Lower lobe of right lung (tissue), 2 donors: ENCODE measurements at regions not wholly inside any gene's neighbourhood (a gene's known extent, or its start where the extent isn't known, plus 50 kb on each side); places are given as distances from the start of the nearest gene placed in this dataset.

Experiments
- ATAC-seq, 2 donors: fragments of 200-7000 bp; cut with Tn5 transposase; one replicate each; pipeline ENCODE4 v1.9.1; 2020 to 2022; ENCODE audit warnings: mild to moderate bottlenecking in 2 of 2, moderate library complexity in 2 of 2
- DNase-seq: peaks from one replicate; pipeline ENCODE4 v3.0.0-alpha.2; 2020
- H3K27ac ChIP-seq: fragments of 200-600 bp; one replicate; pipeline ENCODE4 v1.8.0; 2022
- H3K27me3 ChIP-seq: fragments of 200-600 bp; one replicate; pipeline ENCODE4 v1.8.0; 2022; ENCODE audit warnings: low read depth
- H3K36me3 ChIP-seq: fragments of 200-600 bp; one replicate; pipeline ENCODE4 v1.8.0; 2022; ENCODE audit warnings: mild to moderate bottlenecking
- H3K4me1 ChIP-seq: fragments of 200-600 bp; one replicate; pipeline ENCODE4 v1.8.0; 2022
- H3K4me3 ChIP-seq: fragments of 200-600 bp; one replicate; pipeline ENCODE4 v1.8.0; 2022; ENCODE audit warnings: mild to moderate bottlenecking
- H3K9me3 ChIP-seq: fragments of 200-600 bp; one replicate; pipeline ENCODE4 v1.8.0; 2022
- intact Hi-C: fragments of 100-400 bp; cut with DNase I; formaldehyde crosslinking; loops from one replicate; pipeline ENCODE4 v1.11.0; 2022
- TF ChIP-seq, protein P1 (sequence below): fragments of 200-600 bp; IDR thresholded peaks from one replicate; pipeline ENCODE4 v1.8.0; 2022; ENCODE audit warnings: antibody characterized with exemption, mild to moderate bottlenecking
- donor health status: DM: no; HTN: yes; CAD: no; lungs with severe emphysema.

GRCh38 chr5:103441523-103441922 is 121.1 kb downstream of the NUDT12 start:
- Histone ChIP-seq H3K9me3 (peaks cover 12% of the 10 kb centered on the region), H3K4me3 (no peak overlapping the region), H3K4me1 (no peaks in the 10 kb centered on the region), H3K27ac (no peak overlapping the region), H3K27me3 (no peaks in the 10 kb centered on the region), H3K36me3 (no peaks in the 10 kb centered on the region)
- no peak for ATAC-seq
- no peak for DNase-seq
- TF ChIP-seq, protein P1, sequence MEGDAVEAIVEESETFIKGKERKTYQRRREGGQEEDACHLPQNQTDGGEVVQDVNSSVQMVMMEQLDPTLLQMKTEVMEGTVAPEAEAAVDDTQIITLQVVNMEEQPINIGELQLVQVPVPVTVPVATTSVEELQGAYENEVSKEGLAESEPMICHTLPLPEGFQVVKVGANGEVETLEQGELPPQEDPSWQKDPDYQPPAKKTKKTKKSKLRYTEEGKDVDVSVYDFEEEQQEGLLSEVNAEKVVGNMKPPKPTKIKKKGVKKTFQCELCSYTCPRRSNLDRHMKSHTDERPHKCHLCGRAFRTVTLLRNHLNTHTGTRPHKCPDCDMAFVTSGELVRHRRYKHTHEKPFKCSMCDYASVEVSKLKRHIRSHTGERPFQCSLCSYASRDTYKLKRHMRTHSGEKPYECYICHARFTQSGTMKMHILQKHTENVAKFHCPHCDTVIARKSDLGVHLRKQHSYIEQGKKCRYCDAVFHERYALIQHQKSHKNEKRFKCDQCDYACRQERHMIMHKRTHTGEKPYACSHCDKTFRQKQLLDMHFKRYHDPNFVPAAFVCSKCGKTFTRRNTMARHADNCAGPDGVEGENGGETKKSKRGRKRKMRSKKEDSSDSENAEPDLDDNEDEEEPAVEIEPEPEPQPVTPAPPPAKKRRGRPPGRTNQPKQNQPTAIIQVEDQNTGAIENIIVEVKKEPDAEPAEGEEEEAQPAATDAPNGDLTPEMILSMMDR = no peak
- intact Hi-C loops = no loop called here

DNA sequence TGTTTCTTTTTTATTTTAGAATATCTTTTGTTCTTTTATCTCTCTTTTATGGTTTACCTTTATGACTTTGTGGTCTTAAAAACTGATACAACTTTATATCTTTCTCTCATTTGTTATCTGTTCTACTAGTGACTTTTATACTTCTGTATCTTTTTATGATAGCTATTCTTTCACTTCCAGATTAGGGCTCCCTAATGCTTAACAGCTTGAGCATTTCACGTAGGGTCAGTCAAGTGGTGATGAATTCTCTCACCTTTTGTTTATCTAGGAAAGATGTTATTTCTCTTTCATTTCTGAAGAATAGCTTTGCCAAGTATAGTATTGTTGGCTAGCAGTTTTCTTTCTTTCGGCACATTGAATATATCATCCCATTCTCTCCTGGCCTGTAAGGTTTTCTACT is 123.6 kb downstream of the NUDT12 start:
- Histone ChIP-seq H3K4me3 (no peak overlapping the region), H3K9me3 (peaks cover 12% of the 10 kb centered on the region), H3K27ac (no peak overlapping the region), H3K36me3 (no peaks in the 10 kb centered on the region), H3K27me3 (no peaks in the 10 kb centered on the region), H3K4me1 (no peaks in the 10 kb centered on the region)
- DNase-seq (no peak), ATAC-seq (no peak)
- TF ChIP-seq, protein P1 = no peak
- intact Hi-C loops = no loop called here

- no peaks in the 10 kb centered on the region for H3K27me3 ChIP-seq
- intact Hi-C loops = no loop called here
- DNase-seq (no peak), ATAC-seq (peak in 1 of 2 donors; percentile 17)
- peaks cover 12% of the 10 kb centered on the region for H3K9me3 ChIP-seq
- H3K27ac ChIP-seq = no peak overlapping the region
- no peaks in the 10 kb centered on the region for H3K4me1 ChIP-seq
- no peaks in the 10 kb centered on the region for H3K36me3 ChIP-seq
- TF ChIP-seq, protein P1 = no peak
- no peak overlapping the region for H3K4me3 ChIP-seq
Observed at GRCh38 chr5:103436656-103437055, 125.9 kb downstream of the NUDT12 start.

DNA sequence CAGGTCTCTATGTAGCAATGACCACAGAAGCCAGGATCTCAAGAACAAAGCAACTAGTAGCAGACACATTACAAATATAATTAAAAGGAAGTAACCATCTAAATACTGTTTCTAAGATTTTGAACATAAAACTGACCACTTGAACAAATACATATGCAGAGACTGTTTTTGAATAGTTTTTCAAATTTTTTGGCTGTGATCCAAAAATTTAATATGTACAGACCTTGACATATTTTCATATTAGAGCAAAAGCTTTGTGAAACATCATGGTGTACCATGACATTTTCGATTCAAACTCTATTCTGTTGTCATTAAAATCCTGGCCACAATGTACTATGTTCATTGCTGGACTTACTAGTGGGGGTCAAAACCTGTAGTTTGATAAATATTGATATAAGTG is 126.5 kb downstream of the NUDT12 start:
- Histone ChIP-seq H3K4me1 (no peaks in the 10 kb centered on the region), H3K9me3 (peaks cover 12% of the 10 kb centered on the region), H3K4me3 (no peak overlapping the region), H3K27me3 (no peaks in the 10 kb centered on the region), H3K36me3 (no peaks in the 10 kb centered on the region), H3K27ac (no peak overlapping the region)
- ATAC-seq (no peak), DNase-seq (no peak)
- intact Hi-C loops = no loop called here
- TF ChIP-seq, protein P1 = no peak

DNA sequence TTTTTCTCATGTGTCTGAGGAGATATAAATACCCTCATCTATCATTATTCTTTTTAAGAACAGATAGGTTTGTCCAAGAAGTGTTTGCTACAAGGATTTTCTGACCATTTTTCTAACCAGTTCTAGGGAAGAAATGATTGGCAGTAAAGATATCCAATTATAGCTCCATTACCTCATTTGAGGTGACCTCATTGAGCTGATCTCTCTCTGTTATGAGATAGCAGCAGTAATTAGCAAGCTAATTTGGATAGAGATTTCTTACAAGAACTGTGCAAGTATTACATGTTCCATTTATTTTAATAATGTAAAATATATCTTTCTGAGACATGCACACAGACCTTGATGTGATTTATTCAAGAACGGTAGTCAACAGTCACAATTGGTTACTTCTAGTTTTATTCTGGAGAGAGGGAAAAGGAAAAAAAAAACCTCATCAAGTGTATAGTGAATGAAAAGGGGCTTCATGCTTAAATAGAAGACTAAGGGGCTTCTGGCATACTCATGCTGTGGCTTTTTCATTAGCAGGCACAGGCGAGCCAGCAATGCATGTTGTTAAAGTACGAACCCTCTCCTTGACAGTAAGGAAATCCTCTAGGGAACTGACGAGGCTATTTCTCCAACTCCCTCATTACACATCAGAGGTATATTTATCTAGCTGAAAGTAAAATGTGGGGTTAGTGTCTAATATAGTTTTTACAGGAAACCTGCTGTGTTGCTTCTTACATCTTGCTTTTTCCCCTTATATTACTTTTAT is 127.3 kb downstream of the NUDT12 start:
- DNase-seq (no peak), ATAC-seq (no peak)
- no peak overlapping the region for H3K27ac ChIP-seq
- no peaks in the 10 kb centered on the region for H3K36me3 ChIP-seq
- no peak overlapping the region for H3K4me3 ChIP-seq
- intact Hi-C loops = no loop called here
- no peaks in the 10 kb centered on the region for H3K4me1 ChIP-seq
- peaks cover 9% of the 10 kb centered on the region for H3K9me3 ChIP-seq
- TF ChIP-seq, protein P1 = no peak
- H3K27me3 ChIP-seq = no peaks in the 10 kb centered on the region
